A673 (cell line): ENCODE measurements at regions not wholly inside any gene's neighbourhood (a gene's known extent, or its start where the extent isn't known, plus 50 kb on each side); places are given as distances from the start of the nearest gene placed in this dataset.

ENCODE experiments used
- CTCF ChIP-seq: fragments of 300-800, 200-600 bp; sonication (generic); conservative IDR thresholded peaks from 2 replicates; pipeline ENCODE4 v1.5.1; 2017; ENCODE audit warnings: low read depth, mild to moderate bottlenecking, antibody characterized with exemption, low read length, moderate library complexity, mixed read lengths
- EZH2 ChIP-seq: fragments of 200-600 bp; sonication (generic); IDR thresholded peaks from 2 replicates; pipeline ENCODE4 v1.6.1; 2017; ENCODE audit warnings: borderline replicate concordance, low read depth, mild to moderate bottlenecking, mixed read lengths, antibody characterized with exemption, low read length; ENCODE audit not compliant: poor library complexity, severe bottlenecking

GRCh38 chr11:133657054-133657453 is 124.8 kb upstream of the OPCML start:
- no peak for TF ChIP-seq CTCF
- TF ChIP-seq EZH2, result no peak
